ENCODE measurements at regions not wholly inside any gene's neighbourhood (a gene's known extent, or its start where the extent isn't known, plus 50 kb on each side); places are given as distances from the start of the nearest gene placed in this dataset.
"Not testable (repeated sequence)": the region's sequence is repeated elsewhere in the genome, so short reads cannot be mapped to it uniquely, and the experiment has no call there.

DNA sequence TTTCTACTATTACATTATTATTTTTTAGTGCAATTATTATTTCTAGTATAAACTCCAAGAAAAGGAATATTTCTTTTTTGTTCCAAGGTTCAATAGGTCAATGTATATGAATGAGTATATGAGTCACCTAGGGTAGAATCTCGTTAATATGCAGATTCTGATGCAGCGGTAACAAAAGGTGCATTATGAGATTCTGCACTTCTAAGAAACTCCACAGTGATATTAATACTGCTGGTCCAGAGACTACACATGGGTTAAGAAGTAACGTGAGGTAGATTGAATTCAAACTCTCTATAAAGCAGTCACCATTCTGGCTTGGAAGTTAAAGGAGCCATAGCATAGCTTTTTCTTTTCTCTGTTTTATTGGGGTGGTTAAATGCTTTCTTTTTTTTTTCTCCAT lies 596.2 kb upstream of the TBL1XR1 start:
- H3K27ac ChIP-seq (ENCODE audit: low read depth, low read length): no peak overlapping the region
- no peaks in the 10 kb centered on the region for H3K9me3 ChIP-seq (ENCODE audit: control insufficient read depth, insufficient read depth, low read length)
- H3K79me2 ChIP-seq (ENCODE audit: control insufficient read depth, low read length): no peaks in the 10 kb centered on the region
- no peaks in the 10 kb centered on the region for H3K9me2 ChIP-seq (replicated peaks; ENCODE audit: control insufficient read depth, low read length)
- H3K4me3 ChIP-seq (ENCODE audit: low read length): no peak overlapping the region
- no peaks in the 10 kb centered on the region for H4K20me1 ChIP-seq (ENCODE audit: control insufficient read depth, insufficient read depth, low read depth, low read length)
- H3K36me3 ChIP-seq (ENCODE audit: control insufficient read depth, low read length): no peaks in the 10 kb centered on the region
- H3K4me2 ChIP-seq (ENCODE audit: low read length): no peak overlapping the region
- TF ChIP-seq EZH2phosphoT487 (IDR thresholded peaks at IDR 0.05; ENCODE audit: borderline replicate concordance, low read length): no peak
- TF ChIP-seq, protein P1, sequence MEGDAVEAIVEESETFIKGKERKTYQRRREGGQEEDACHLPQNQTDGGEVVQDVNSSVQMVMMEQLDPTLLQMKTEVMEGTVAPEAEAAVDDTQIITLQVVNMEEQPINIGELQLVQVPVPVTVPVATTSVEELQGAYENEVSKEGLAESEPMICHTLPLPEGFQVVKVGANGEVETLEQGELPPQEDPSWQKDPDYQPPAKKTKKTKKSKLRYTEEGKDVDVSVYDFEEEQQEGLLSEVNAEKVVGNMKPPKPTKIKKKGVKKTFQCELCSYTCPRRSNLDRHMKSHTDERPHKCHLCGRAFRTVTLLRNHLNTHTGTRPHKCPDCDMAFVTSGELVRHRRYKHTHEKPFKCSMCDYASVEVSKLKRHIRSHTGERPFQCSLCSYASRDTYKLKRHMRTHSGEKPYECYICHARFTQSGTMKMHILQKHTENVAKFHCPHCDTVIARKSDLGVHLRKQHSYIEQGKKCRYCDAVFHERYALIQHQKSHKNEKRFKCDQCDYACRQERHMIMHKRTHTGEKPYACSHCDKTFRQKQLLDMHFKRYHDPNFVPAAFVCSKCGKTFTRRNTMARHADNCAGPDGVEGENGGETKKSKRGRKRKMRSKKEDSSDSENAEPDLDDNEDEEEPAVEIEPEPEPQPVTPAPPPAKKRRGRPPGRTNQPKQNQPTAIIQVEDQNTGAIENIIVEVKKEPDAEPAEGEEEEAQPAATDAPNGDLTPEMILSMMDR (IDR thresholded peaks at IDR 0.05; ENCODE audit: low read depth, low read length, poor library complexity, severe bottlenecking): no peak
- no peaks in the 10 kb centered on the region for H3K4me1 ChIP-seq (ENCODE audit: control insufficient read depth, low read length)
- no peaks in the 10 kb centered on the region for H3F3A ChIP-seq (ENCODE audit: control insufficient read depth, insufficient read depth)
- H3K27me3 ChIP-seq (ENCODE audit: control insufficient read depth, low read length): no peaks in the 10 kb centered on the region

DNA sequence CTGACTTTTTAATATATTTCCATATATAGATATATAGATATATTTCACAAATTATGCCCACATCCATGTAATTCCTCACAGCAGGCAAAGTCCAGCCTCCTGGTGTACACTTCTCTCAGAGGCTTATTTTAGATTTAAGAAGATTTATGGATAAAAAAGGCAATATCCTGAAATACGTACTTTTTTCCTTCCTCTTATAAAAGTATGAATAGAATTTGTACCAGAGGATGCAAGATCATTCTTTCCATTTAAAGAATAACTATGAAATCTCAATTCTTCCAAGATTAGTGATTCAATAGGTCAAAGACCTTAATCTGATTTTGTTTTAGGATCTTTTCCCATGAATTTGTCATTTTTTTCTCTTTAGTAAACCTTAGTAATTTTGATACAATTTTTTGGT lies 597.9 kb upstream of the TBL1XR1 start:
- no peaks in the 10 kb centered on the region for H3F3A ChIP-seq (ENCODE audit: control insufficient read depth, insufficient read depth)
- TF ChIP-seq, protein P1 (IDR thresholded peaks at IDR 0.05; ENCODE audit: low read depth, low read length, poor library complexity, severe bottlenecking): no peak
- TF ChIP-seq EZH2phosphoT487 (IDR thresholded peaks at IDR 0.05; ENCODE audit: borderline replicate concordance, low read length): no peak
- no peaks in the 10 kb centered on the region for H4K20me1 ChIP-seq (ENCODE audit: control insufficient read depth, insufficient read depth, low read depth, low read length)
- no peak overlapping the region for H3K4me2 ChIP-seq (ENCODE audit: low read length)
- H3K4me1 ChIP-seq (ENCODE audit: control insufficient read depth, low read length): no peaks in the 10 kb centered on the region
- no peak overlapping the region for H3K27ac ChIP-seq (ENCODE audit: low read depth, low read length)
- no peaks in the 10 kb centered on the region for H3K36me3 ChIP-seq (ENCODE audit: control insufficient read depth, low read length)
- H3K79me2 ChIP-seq (ENCODE audit: control insufficient read depth, low read length): no peaks in the 10 kb centered on the region
- H3K4me3 ChIP-seq (ENCODE audit: low read length): no peak overlapping the region
- no peaks in the 10 kb centered on the region for H3K9me3 ChIP-seq (ENCODE audit: control insufficient read depth, insufficient read depth, low read length)
- H3K9me2 ChIP-seq (replicated peaks; ENCODE audit: control insufficient read depth, low read length): no peaks in the 10 kb centered on the region
- no peaks in the 10 kb centered on the region for H3K27me3 ChIP-seq (ENCODE audit: control insufficient read depth, low read length)

DNA sequence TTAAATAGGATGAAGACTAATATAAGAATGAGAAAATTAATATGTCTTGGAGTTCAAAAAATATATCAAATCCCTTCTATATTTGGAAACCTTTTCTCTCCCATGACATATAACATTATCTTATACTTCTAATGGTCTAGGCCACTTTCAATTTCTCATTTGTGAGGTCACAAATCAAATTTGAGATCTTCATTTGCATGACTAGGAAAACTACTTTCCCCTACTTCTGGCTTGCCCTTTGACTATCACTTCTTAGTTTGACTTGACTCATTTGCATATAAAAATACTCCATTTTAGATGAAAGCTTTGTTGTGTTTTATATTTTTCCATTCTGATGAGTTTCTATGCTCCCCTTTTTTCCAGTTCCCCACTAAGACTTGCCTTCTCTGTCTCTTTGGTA lies 598.6 kb upstream of the TBL1XR1 start:
- no peaks in the 10 kb centered on the region for H3F3A ChIP-seq (ENCODE audit: control insufficient read depth, insufficient read depth)
- no peak overlapping the region for H3K4me2 ChIP-seq (ENCODE audit: low read length)
- no peak for TF ChIP-seq EZH2phosphoT487 (IDR thresholded peaks at IDR 0.05; ENCODE audit: borderline replicate concordance, low read length)
- TF ChIP-seq, protein P1 (IDR thresholded peaks at IDR 0.05; ENCODE audit: low read depth, low read length, poor library complexity, severe bottlenecking): no peak
- H3K9me3 ChIP-seq (ENCODE audit: control insufficient read depth, insufficient read depth, low read length): no peaks in the 10 kb centered on the region
- H3K36me3 ChIP-seq (ENCODE audit: control insufficient read depth, low read length): no peaks in the 10 kb centered on the region
- H3K4me3 ChIP-seq (ENCODE audit: low read length): no peak overlapping the region
- no peak overlapping the region for H3K27ac ChIP-seq (ENCODE audit: low read depth, low read length)
- H3K9me2 ChIP-seq (replicated peaks; ENCODE audit: control insufficient read depth, low read length): no peaks in the 10 kb centered on the region
- H4K20me1 ChIP-seq (ENCODE audit: control insufficient read depth, insufficient read depth, low read depth, low read length): no peaks in the 10 kb centered on the region
- H3K79me2 ChIP-seq (ENCODE audit: control insufficient read depth, low read length): no peaks in the 10 kb centered on the region
- H3K27me3 ChIP-seq (ENCODE audit: control insufficient read depth, low read length): no peaks in the 10 kb centered on the region
- H3K4me1 ChIP-seq (ENCODE audit: control insufficient read depth, low read length): no peaks in the 10 kb centered on the region

DNA sequence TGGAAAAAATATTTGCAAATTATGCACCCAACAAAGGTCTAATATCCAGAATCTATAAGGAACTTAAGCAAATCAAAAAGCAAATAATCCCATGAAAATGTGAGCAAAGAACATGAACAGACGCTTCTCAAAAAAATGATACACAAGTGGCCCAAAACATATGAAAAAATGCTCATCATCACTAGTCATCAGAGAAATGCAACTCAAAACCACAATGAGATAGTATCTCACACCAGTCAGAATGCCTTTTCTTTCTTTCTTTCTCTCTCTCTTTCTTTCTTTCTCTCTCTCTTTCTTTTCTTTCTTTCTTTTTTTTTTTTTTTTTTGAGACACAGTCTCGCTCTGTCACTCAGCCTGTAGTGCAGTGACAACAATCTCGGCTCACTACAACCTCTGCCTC lies 602.9 kb upstream of the TBL1XR1 start:
- not testable (repeated sequence) for H3K79me2 ChIP-seq (ENCODE audit: control insufficient read depth, low read length); H3K9me3 ChIP-seq (ENCODE audit: control insufficient read depth, insufficient read depth, low read length); H4K20me1 ChIP-seq (ENCODE audit: control insufficient read depth, insufficient read depth, low read depth, low read length); H3F3A ChIP-seq (ENCODE audit: control insufficient read depth, insufficient read depth); H3K36me3 ChIP-seq (ENCODE audit: control insufficient read depth, low read length); H3K4me1 ChIP-seq (ENCODE audit: control insufficient read depth, low read length); H3K9me2 ChIP-seq (replicated peaks; ENCODE audit: control insufficient read depth, low read length); H3K27me3 ChIP-seq (ENCODE audit: control insufficient read depth, low read length); H3K4me2 ChIP-seq (ENCODE audit: low read length); H3K4me3 ChIP-seq (ENCODE audit: low read length); H3K27ac ChIP-seq (ENCODE audit: low read depth, low read length)
